Esophagus muscularis mucosa (tissue), 4 donors: ENCODE measurements at regions not wholly inside any gene's neighbourhood (a gene's known extent, or its start where the extent isn't known, plus 50 kb on each side); places are given as distances from the start of the nearest gene placed in this dataset.

ENCODE experiments used
- DNase-seq: peaks from one replicate; pipeline ENCODE4 v3.0.0-alpha.2; 2017; ENCODE audit errors: extremely low spot score
- H3K27ac ChIP-seq, 4 donors: fragments of 200-600 bp; sonication (generic); replicated peaks in 1 of 4; 1 replicate in 3 of 4; 2 replicates in 1 of 4; pipeline ENCODE4 v1.5.1; 2016 to 2019; ENCODE audit warnings: mild to moderate bottlenecking in 1 of 4
- H3K27me3 ChIP-seq, 4 donors: fragments of 200-600 bp; sonication (generic); one replicate each; pipeline versions ENCODE4 v1.5.1 to v1.6.0; 2016 to 2019
- H3K36me3 ChIP-seq, 4 donors: fragments of 200-600 bp; sonication (generic); one replicate each; pipeline ENCODE4 v1.5.1; 2016 to 2019
- H3K4me1 ChIP-seq, 4 donors: fragments of 200-600 bp; sonication (generic); one replicate each; pipeline ENCODE4 v1.5.1; 2016 to 2019
- H3K4me3 ChIP-seq, 4 donors: fragments of 200-600 bp; sonication (generic); 1 replicate in 2 of 4; 2 replicates in 2 of 4; pipeline ENCODE4 v1.5.1; 2016 to 2019; ENCODE audit warnings: mild to moderate bottlenecking in 4 of 4, moderate library complexity in 1 of 4
- H3K9me3 ChIP-seq, 4 donors: fragments of 200-600 bp; sonication (generic); 1 replicate in 3 of 4; 2 replicates in 1 of 4; pipeline ENCODE4 v1.5.1; 2016 to 2019
- EP300 ChIP-seq: sonication (generic); formaldehyde crosslinking; IDR thresholded peaks from one replicate; pipeline ENCODE4 v1.6.1; 2017; ENCODE audit warnings: antibody characterized with exemption
- POLR2A ChIP-seq: fragments of 450-650 bp; IDR thresholded peaks from one replicate; pipeline ENCODE4 v1.6.1; 2017; ENCODE audit warnings: antibody characterized with exemption, moderate library complexity, mild to moderate bottlenecking, low read depth
- POLR2AphosphoS5 ChIP-seq, 2 donors: sonication (generic); formaldehyde crosslinking; IDR thresholded peaks; one replicate each; pipeline ENCODE4 v1.6.1; 2017; ENCODE audit warnings: antibody characterized with exemption in 2 of 2
- whole genome bisulfite sequencing: methylation state at CpG from one replicate; pipeline ENCODE4 v1.1.5; 2018; 5-methylcytosine and 5-hydroxymethylcytosine counted together
- intact Hi-C: fragments of 100-400 bp; cut with DNase I; formaldehyde crosslinking; loops from one replicate; pipeline ENCODE4 v1.15.1; 2023
- TF ChIP-seq, protein P1 (sequence below), 3 experiments: fragments of 200-600 bp in 2 of 3; fragments of 450-650 bp in 1 of 3; sonication (generic) in 2 of 3; IDR thresholded peaks; one replicate each; pipeline ENCODE4 v1.5.1; 2017 to 2019; ENCODE audit warnings: antibody characterized with exemption in 3 of 3, mild to moderate bottlenecking in 2 of 3, moderate library complexity in 1 of 3

DNA sequence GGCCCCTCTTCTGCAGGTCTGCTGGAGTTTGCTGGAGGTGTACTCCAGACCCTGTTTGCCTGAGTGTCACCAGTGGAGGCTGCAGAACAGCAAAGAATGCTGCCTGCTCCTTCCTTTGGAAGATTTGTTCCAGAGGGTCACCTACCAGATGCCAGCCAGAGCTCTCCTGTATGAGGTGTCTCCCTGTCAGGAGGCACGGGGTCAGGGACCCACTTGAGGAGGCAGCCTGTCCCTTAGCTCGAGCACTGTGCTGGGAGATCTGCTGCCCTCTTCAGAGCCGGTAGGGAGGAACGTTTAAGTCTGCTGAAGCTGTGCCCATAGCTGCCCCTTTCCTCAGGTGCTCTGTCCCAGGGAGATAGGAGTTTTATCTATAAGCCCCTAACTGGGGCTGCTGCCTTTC is 207.9 kb downstream of the FAT3 start:
- WGBS = no CpG with 5 or more reads among the region's 4 CpGs

DNA sequence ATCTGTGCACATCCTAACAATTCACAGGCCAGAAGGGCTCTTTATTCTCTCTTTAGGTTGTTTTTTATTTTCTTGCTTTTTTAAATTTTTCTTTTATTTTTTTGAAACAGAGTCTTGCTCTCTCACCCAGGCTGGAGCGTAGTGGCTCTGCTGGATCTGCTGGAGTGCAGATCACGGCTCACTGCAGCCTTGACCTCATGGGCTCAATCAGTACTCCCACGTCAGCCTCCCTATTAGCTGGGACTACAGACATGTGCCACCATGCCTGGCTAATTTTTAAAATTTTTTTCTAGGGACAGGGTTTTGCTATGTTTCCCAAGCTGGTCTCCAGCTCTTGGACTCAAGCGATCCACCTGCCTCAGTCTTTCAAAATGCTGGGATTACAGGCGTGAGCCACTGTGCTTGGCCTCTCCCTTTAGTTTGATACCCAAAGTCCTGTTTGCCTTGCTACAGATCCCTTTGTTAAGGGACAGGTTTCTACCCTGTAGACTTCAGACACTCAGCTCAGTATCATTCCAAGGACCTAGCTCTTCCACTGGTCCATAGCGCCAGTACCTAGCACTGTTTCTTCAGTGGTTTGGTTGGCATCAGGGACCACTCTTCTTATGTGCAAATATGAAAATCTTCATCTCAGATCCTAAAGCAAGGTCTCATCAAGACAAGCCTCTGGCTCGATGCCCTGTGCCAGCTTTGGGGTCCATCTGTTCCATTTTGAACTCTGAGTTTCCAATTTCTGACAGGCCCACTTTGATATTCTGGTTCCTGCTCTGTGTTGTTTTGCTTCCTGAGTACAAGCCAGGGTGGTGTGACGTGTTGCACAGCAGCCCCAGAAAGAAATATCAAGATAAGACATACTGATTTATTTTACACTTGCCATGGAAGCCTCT is 211.7 kb downstream of the FAT3 start:
- intact Hi-C loops = no loop called here
- Histone ChIP-seq H3K27ac (no peak overlapping the region), H3K4me3 (no peak overlapping the region), H3K4me1 (peaks cover 0 to 7% (median 6%) of the 10 kb centered on the region in 4 donors), H3K36me3 (no peaks in the 10 kb centered on the region), H3K9me3 (no peaks in the 10 kb centered on the region), H3K27me3 (no peaks in the 10 kb centered on the region)
- no peak for DNase-seq
- TF ChIP-seq POLR2A = no peak
- 94% methylated on average over 8 of the region's 8 CpGs for WGBS

More for the DNA sequence above, 207.9 kb downstream of the FAT3 start:
- TF ChIP-seq EP300 (no peak), POLR2A (no peak), POLR2AphosphoS5 (IDR thresholded peaks at IDR 0.05) (no peak)
- TF ChIP-seq, protein P1, sequence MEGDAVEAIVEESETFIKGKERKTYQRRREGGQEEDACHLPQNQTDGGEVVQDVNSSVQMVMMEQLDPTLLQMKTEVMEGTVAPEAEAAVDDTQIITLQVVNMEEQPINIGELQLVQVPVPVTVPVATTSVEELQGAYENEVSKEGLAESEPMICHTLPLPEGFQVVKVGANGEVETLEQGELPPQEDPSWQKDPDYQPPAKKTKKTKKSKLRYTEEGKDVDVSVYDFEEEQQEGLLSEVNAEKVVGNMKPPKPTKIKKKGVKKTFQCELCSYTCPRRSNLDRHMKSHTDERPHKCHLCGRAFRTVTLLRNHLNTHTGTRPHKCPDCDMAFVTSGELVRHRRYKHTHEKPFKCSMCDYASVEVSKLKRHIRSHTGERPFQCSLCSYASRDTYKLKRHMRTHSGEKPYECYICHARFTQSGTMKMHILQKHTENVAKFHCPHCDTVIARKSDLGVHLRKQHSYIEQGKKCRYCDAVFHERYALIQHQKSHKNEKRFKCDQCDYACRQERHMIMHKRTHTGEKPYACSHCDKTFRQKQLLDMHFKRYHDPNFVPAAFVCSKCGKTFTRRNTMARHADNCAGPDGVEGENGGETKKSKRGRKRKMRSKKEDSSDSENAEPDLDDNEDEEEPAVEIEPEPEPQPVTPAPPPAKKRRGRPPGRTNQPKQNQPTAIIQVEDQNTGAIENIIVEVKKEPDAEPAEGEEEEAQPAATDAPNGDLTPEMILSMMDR (IDR thresholded peaks at IDR 0.05) = no peak
- peaks cover 0 to 13% (median 2%) of the 10 kb centered on the region in 4 donors for H3K9me3 ChIP-seq
- H3K27ac ChIP-seq = no peak overlapping the region
- no peak for DNase-seq
- no peaks in the 10 kb centered on the region for H3K27me3 ChIP-seq
- intact Hi-C loops = no loop called here
- H3K4me1 ChIP-seq = no peaks in the 10 kb centered on the region
- no peaks in the 10 kb centered on the region for H3K36me3 ChIP-seq
- H3K4me3 ChIP-seq = no peak overlapping the region

DNA sequence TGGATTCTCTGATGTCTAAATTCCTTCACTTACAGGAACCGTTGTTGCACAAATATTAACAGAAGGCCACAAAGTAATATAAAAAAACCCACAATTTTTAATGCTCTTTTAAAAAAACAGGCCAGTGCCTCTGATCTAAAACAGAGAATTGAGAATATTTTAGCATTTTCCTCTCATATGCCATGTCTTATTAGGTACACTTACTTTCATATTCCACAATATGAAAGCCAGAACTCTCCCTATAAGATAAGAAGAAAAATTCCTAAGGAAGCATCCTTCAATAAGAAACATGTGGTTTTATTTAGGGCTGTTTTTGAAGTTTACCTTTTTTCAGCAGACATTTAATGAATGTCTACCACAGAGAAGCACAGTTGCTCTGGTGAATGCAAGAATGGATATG is 214.5 kb downstream of the FAT3 start:
- Histone ChIP-seq H3K27me3 (no peaks in the 10 kb centered on the region), H3K4me3 (no peak overlapping the region), H3K9me3 (no peaks in the 10 kb centered on the region), H3K36me3 (no peaks in the 10 kb centered on the region), H3K27ac (no peak overlapping the region), H3K4me1 (peaks cover 7 to 25% (median 24%) of the 10 kb centered on the region in 4 donors)
- intact Hi-C loops = no loop called here
- no peak for DNase-seq
- TF ChIP-seq, protein P1 (IDR thresholded peaks at IDR 0.05) = no peak
- TF ChIP-seq POLR2AphosphoS5 (IDR thresholded peaks at IDR 0.05) (no peak), POLR2A (no peak), EP300 (no peak)
- 67% methylated on average over 1 of the region's 1 CpG for WGBS

DNA sequence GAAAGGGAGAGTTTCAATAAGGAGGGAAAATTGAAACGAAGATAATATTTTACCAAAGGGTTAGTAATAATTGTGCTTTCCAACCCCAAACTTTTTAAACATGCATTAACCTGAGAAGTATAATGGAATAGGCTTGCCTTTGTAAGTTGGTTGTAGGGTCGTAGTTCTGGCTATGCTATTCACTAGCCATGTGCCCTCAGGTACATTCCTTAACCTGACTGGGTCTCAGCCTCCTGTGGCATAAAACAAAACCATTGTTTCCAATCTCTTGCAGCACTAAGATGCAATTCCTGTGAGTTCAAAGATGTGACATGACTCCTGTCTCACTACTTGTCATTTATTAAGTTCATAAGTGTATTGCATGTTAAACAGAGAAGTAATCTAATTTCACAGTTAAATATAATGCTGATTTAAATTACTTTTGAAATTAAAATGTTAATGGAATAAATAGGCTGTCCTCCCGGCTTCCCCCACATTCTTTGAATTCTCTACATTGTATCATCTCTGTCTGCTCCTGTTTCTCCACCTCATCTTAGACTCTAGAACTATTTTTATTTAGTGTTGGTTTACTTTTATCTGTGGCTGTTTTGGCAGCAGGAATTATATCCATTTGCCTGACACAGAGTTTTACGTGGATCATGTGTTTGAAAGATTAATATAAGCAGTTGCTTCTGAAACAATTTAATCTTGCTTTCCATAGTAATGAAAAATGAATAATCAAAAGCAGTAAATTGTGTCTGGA is 216.3 kb downstream of the FAT3 start:
- 54% methylated on average over 4 of the region's 4 CpGs for WGBS
- Histone ChIP-seq H3K4me1 (peaks cover 7 to 25% (median 24%) of the 10 kb centered on the region in 4 donors), H3K36me3 (no peaks in the 10 kb centered on the region), H3K9me3 (no peaks in the 10 kb centered on the region), H3K27me3 (no peaks in the 10 kb centered on the region), H3K4me3 (no peak overlapping the region), H3K27ac (no peak overlapping the region)
- intact Hi-C loops = no loop called here
- no peak for TF ChIP-seq POLR2A
- TF ChIP-seq, protein P1 (IDR thresholded peaks at IDR 0.05) = no peak
- TF ChIP-seq EP300 = no peak
- no peak for TF ChIP-seq POLR2AphosphoS5 (IDR thresholded peaks at IDR 0.05)
- no peak for DNase-seq

DNA sequence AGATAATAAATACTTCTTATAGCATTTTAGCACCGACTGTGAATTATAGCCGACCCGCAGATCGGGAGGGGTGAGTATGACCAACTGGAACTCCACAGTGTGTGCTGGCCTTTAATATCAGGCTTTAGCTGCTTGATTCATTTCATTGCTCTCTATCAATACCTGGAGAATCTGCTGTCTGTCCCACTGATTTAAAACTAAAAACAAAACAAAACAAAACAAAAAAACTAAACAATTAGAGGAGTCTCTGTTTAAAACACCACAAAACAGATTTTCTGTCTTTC is 216.8 kb downstream of the FAT3 start:
- no peak overlapping the region for H3K27ac ChIP-seq
- 29% methylated on average over 4 of the region's 4 CpGs for WGBS
- no peak overlapping the region for H3K4me3 ChIP-seq
- H3K4me1 ChIP-seq = peaks cover 7 to 25% (median 24%) of the 10 kb centered on the region in 4 donors
- H3K9me3 ChIP-seq = no peaks in the 10 kb centered on the region
- no peaks in the 10 kb centered on the region for H3K36me3 ChIP-seq
- TF ChIP-seq EP300 = no peak
- TF ChIP-seq POLR2AphosphoS5 (IDR thresholded peaks at IDR 0.05) = no peak
- TF ChIP-seq POLR2A = no peak
- TF ChIP-seq, protein P1 (IDR thresholded peaks at IDR 0.05) = no peak
- DNase-seq = no peak
- intact Hi-C loops = no loop called here
- no peaks in the 10 kb centered on the region for H3K27me3 ChIP-seq
